ENCODE measurements at regions not wholly inside any gene's neighbourhood (a gene's known extent, or its start where the extent isn't known, plus 50 kb on each side); places are given as distances from the start of the nearest gene placed in this dataset.

DNA sequence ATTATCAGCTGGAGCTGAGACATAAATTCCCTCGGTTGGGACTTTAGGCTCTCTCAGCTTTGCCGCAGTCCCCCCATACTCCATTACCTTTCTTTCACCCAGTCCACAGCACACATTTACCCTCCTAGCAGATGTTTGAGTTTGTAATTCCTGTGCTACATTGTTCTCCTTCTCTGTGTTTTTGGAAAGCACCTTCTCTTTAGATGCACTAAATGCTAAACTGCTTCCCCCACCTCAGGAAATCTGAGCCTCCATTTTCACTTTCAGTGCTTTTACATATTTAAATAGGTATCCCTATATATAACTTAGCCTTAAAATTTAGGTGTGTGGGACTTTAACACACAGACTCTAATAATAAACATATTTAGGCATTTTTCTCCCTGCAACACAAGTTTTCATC, 356.9 kb downstream of the NFIB start:
- TF ChIP-seq, protein P1, sequence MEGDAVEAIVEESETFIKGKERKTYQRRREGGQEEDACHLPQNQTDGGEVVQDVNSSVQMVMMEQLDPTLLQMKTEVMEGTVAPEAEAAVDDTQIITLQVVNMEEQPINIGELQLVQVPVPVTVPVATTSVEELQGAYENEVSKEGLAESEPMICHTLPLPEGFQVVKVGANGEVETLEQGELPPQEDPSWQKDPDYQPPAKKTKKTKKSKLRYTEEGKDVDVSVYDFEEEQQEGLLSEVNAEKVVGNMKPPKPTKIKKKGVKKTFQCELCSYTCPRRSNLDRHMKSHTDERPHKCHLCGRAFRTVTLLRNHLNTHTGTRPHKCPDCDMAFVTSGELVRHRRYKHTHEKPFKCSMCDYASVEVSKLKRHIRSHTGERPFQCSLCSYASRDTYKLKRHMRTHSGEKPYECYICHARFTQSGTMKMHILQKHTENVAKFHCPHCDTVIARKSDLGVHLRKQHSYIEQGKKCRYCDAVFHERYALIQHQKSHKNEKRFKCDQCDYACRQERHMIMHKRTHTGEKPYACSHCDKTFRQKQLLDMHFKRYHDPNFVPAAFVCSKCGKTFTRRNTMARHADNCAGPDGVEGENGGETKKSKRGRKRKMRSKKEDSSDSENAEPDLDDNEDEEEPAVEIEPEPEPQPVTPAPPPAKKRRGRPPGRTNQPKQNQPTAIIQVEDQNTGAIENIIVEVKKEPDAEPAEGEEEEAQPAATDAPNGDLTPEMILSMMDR (conservative IDR thresholded peaks at IDR 0.05 in 1 of 2, IDR thresholded peaks at IDR 0.05 in 1 of 2; ENCODE audit: low read depth in 1 of 2, low read length in 2 of 2) = no peak
- TF ChIP-seq EZH2 (IDR thresholded peaks at IDR 0.05; ENCODE audit: low read length, missing control alignments) = no peak
